Activated CD8-positive, alpha-beta T cell treated with anti-CD3 and anti-CD28 coated beads for 36 hours (primary cell): ENCODE measurements at regions not wholly inside any gene's neighbourhood (a gene's known extent, or its start where the extent isn't known, plus 50 kb on each side); places are given as distances from the start of the nearest gene placed in this dataset.

Experiments used
- ATAC-seq: fragments of 200-7000 bp; cut with Tn5 transposase; one replicate; pipeline ENCODE4 v1.10.0; 2021; ENCODE audit warnings: mild to moderate bottlenecking, moderate library complexity
- CTCF ChIA-PET: fragments of 350-600 bp; sonication (Branson Sonifier 250); formaldehyde crosslinking; loops from one replicate; lab custom pipeline; 2021; ENCODE audit warnings: antibody characterized with exemption; lab: Charles Lee
- POLR2A ChIA-PET: fragments of 350-600 bp; sonication (Branson Sonifier 250); formaldehyde crosslinking; loops from one replicate; lab custom pipeline; 2021; ENCODE audit warnings: antibody characterized with exemption; lab: Charles Lee
- DNase-seq: peaks from one replicate; pipeline ENCODE4 v3.0.0-alpha.2; 2020
- H3K27ac Mint-ChIP-seq: one replicate; pipeline ENCODE4 v1.8.0; 2021; ENCODE audit warnings: mild to moderate bottlenecking, mixed read lengths
- H3K27me3 Mint-ChIP-seq: one replicate; pipeline ENCODE4 v1.8.0; 2021; ENCODE audit warnings: mixed read lengths
- H3K36me3 Mint-ChIP-seq: one replicate; pipeline ENCODE4 v1.8.0; 2021; ENCODE audit warnings: low read depth, mixed read lengths
- H3K4me1 Mint-ChIP-seq: one replicate; pipeline ENCODE4 v1.8.0; 2021; ENCODE audit warnings: low read depth, mixed read lengths
- H3K4me3 Mint-ChIP-seq: one replicate; pipeline ENCODE4 v1.8.0; 2021; ENCODE audit warnings: mild to moderate bottlenecking, moderate library complexity, mixed read lengths
- H3K9me3 Mint-ChIP-seq: one replicate; pipeline ENCODE4 v1.8.0; 2021; ENCODE audit warnings: mixed read lengths
- intact Hi-C: fragments of 100-400 bp; cut with micrococcal nuclease; formaldehyde crosslinking; loops from one replicate; pipeline ENCODE4 v1.10.0; 2022
- TF ChIP-seq, protein P1 (sequence below): fragments of 200-600 bp; IDR thresholded peaks from one replicate; pipeline ENCODE4 v1.8.0; 2022; ENCODE audit warnings: antibody characterized with exemption, mild to moderate bottlenecking

DNA sequence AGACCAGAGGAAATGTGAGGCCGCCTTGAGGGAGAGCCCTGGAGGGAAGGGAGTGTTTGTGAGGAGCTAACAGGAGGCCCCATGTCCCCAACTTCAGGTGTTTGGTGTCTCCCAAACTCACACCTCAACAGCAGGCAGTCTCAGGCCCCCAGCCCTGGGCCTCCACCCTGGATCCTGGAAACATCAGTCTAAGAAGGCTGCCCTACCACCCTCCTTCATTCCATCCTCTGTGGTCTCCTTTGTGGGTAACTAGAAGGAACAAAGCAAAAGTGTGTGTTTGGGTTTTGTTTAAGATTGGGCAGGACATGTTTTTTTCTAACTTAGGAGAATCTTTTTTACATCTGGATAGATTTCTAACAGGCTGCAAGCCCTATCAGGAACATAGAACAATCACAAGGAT lies 404.3 kb downstream of the BCL11A start:
- intact Hi-C loops = no loop called here
- Mint-ChIP-seq H3K4me1 (peaks cover 14% of the 10 kb centered on the region), H3K36me3 (no peaks in the 10 kb centered on the region), H3K4me3 (no peak overlapping the region), H3K27ac (no peak overlapping the region), H3K27me3 (no peaks in the 10 kb centered on the region), H3K9me3 (peaks cover 2% of the 10 kb centered on the region)
- ATAC-seq = no peak
- DNase-seq = no peak
- ChIA-PET POLR2A (no interaction called here), CTCF (no interaction called here)
- TF ChIP-seq, protein P1, sequence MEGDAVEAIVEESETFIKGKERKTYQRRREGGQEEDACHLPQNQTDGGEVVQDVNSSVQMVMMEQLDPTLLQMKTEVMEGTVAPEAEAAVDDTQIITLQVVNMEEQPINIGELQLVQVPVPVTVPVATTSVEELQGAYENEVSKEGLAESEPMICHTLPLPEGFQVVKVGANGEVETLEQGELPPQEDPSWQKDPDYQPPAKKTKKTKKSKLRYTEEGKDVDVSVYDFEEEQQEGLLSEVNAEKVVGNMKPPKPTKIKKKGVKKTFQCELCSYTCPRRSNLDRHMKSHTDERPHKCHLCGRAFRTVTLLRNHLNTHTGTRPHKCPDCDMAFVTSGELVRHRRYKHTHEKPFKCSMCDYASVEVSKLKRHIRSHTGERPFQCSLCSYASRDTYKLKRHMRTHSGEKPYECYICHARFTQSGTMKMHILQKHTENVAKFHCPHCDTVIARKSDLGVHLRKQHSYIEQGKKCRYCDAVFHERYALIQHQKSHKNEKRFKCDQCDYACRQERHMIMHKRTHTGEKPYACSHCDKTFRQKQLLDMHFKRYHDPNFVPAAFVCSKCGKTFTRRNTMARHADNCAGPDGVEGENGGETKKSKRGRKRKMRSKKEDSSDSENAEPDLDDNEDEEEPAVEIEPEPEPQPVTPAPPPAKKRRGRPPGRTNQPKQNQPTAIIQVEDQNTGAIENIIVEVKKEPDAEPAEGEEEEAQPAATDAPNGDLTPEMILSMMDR = no peak

DNA sequence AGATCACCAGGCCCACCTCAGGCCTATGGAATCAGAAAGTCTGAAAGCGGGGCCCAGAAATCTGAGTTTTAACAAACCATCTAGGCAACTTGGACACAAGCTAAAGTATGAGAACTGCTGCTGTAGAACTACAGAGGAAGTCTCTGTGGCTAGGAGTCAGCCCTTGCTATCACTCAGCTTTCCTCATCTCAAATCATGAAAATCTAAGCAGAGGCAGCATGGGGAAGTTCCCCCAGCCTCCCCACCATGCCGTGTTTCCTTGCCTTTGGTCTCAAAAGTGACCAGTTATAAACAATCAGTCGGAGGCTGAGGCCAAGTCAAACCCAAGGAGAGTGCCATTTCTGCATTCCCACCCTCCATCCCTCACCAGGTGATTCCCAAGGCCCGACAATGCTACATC lies 404.7 kb downstream of the BCL11A start:
- Mint-ChIP-seq H3K27me3 (no peaks in the 10 kb centered on the region), H3K9me3 (peaks cover 2% of the 10 kb centered on the region), H3K36me3 (no peaks in the 10 kb centered on the region), H3K4me3 (no peak overlapping the region), H3K4me1 (peaks cover 14% of the 10 kb centered on the region), H3K27ac (no peak overlapping the region)
- POLR2A ChIA-PET = no interaction called here
- DNase-seq (peak; percentile 7), ATAC-seq (no peak)
- intact Hi-C loops = no loop called here
- CTCF ChIA-PET = no interaction called here
- TF ChIP-seq, protein P1 = no peak

DNA sequence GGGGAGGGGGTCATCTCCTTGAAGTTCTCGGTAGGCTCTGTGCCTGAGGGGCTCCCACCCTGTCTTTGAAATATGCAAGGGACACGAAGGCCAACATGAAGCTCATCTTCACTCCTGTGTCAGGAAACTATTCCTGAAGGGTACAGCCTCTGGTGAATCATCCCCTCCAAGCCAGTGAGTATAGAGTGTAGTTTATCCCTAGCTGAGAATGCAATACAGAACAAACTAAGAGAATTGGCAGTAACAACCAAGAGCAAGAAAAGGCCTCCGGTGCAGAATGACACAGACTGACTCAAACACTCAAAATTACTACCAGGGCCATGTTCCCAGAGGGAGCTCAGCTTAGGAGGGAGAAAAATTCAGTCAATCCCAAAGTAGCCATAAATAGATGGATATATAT lies 413.3 kb downstream of the BCL11A start:
- TF ChIP-seq, protein P1 = no peak
- Mint-ChIP-seq H3K4me1 (no peaks in the 10 kb centered on the region), H3K4me3 (no peak overlapping the region), H3K9me3 (peaks cover 6% of the 10 kb centered on the region), H3K36me3 (no peaks in the 10 kb centered on the region), H3K27ac (no peak overlapping the region), H3K27me3 (no peaks in the 10 kb centered on the region)
- intact Hi-C loops = no loop called here
- ChIA-PET CTCF (no interaction called here), POLR2A (no interaction called here)
- no peak for DNase-seq
- no peak for ATAC-seq

DNA sequence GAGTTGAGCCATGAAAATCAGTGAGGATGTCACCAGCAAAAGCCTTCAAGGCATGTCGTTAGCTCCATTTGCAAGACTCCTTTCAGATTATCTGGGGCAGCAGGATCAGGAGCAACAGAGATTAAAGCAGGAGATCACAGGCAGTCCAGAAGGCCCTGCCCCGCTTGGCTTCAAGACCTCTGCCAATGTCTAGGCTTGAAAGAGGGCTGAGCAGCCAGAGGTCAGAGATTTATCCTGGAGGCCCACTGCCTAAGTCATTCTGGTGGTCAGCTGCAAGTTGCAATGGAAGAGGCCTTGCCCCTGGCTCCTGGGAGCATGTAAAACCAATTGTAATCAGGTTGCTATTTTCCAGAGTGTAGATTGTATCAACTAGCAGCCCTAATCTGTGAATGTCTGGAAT lies 416.5 kb downstream of the BCL11A start:
- no peaks in the 10 kb centered on the region for H3K36me3 Mint-ChIP-seq
- ChIA-PET CTCF (no interaction called here), POLR2A (no interaction called here)
- TF ChIP-seq, protein P1 = no peak
- H3K27ac Mint-ChIP-seq = no peak overlapping the region
- no peaks in the 10 kb centered on the region for H3K4me1 Mint-ChIP-seq
- intact Hi-C loops = no loop called here
- peaks cover 3% of the 10 kb centered on the region for H3K9me3 Mint-ChIP-seq
- no peaks in the 10 kb centered on the region for H3K27me3 Mint-ChIP-seq
- no peak for ATAC-seq
- no peak overlapping the region for H3K4me3 Mint-ChIP-seq
- DNase-seq = no peak

DNA sequence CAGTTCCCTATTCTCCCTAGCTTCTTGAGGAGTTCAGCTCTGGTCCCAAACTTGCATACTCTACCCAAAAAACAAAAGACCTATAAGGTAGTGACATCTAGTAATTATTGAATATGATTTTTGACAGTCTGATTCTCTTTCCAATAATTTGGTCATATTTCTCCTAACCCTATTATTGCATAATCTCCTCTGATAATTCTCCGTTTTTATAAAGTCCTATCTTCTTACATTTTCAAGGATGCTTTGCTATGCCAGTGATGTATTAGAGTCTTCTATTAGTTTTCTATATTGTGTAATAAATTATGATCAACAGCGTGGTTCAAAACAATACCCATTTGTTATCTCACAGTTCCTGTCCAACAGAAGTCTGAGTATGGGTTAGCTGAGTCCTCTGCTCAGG lies 426.3 kb downstream of the BCL11A start:
- Mint-ChIP-seq H3K27ac (no peak overlapping the region), H3K4me3 (no peak overlapping the region), H3K27me3 (no peaks in the 10 kb centered on the region), H3K36me3 (no peaks in the 10 kb centered on the region), H3K9me3 (peaks cover 3% of the 10 kb centered on the region), H3K4me1 (no peaks in the 10 kb centered on the region)
- no peak for DNase-seq
- ATAC-seq = no peak
- intact Hi-C loops = no loop called here
- POLR2A ChIA-PET = no interaction called here
- TF ChIP-seq, protein P1 = no peak
- CTCF ChIA-PET = no interaction called here
